ENCODE measurements at regions not wholly inside any gene's neighbourhood (a gene's known extent, or its start where the extent isn't known, plus 50 kb on each side); places are given as distances from the start of the nearest gene placed in this dataset.

GRCh38 chr5:60208716-60209115, 315.2 kb upstream of the PDE4D start:
- Histone ChIP-seq H3K4me3 (ENCODE audit: low read depth in 1 of 2, low read length in 2 of 2) (no peak overlapping the region), H3K27me3 (ENCODE audit: control insufficient read depth in 1 of 2, insufficient read depth in 2 of 2, low read length in 2 of 2) (no peaks in the 10 kb centered on the region), H3K9me3 (ENCODE audit: control insufficient read depth in 2 of 2, insufficient read depth in 1 of 2, low read depth in 1 of 2, low read length in 1 of 2) (no peaks in the 10 kb centered on the region), H3K4me1 (ENCODE audit: control insufficient read depth in 2 of 2, insufficient read depth in 2 of 2, low read length in 1 of 2) (no peaks in the 10 kb centered on the region), H3K36me3 (ENCODE audit: control insufficient read depth in 2 of 2, insufficient read depth in 2 of 2, low read length in 1 of 2) (no peaks in the 10 kb centered on the region), H3K27ac (ENCODE audit: low read depth in 2 of 2, low read length in 1 of 2) (no peak overlapping the region)
- WGBS, 2 donors: 65 to 77% methylated on average over 3 of the region's 3 CpGs

GRCh38 chr5:60207040-60207439, 313.5 kb upstream of the PDE4D start:
- Histone ChIP-seq H3K4me1 (ENCODE audit: control insufficient read depth in 2 of 2, insufficient read depth in 2 of 2, low read length in 1 of 2) (no peaks in the 10 kb centered on the region), H3K4me3 (ENCODE audit: low read depth in 1 of 2, low read length in 2 of 2) (no peak overlapping the region), H3K36me3 (ENCODE audit: control insufficient read depth in 2 of 2, insufficient read depth in 2 of 2, low read length in 1 of 2) (no peaks in the 10 kb centered on the region), H3K9me3 (ENCODE audit: control insufficient read depth in 2 of 2, insufficient read depth in 1 of 2, low read depth in 1 of 2, low read length in 1 of 2) (no peaks in the 10 kb centered on the region), H3K27ac (ENCODE audit: low read depth in 2 of 2, low read length in 1 of 2) (no peak overlapping the region), H3K27me3 (ENCODE audit: control insufficient read depth in 1 of 2, insufficient read depth in 2 of 2, low read length in 2 of 2) (no peaks in the 10 kb centered on the region)
- 50 to 54% methylated on average over 3 of the region's 3 CpGs for WGBS, 2 donors

DNA sequence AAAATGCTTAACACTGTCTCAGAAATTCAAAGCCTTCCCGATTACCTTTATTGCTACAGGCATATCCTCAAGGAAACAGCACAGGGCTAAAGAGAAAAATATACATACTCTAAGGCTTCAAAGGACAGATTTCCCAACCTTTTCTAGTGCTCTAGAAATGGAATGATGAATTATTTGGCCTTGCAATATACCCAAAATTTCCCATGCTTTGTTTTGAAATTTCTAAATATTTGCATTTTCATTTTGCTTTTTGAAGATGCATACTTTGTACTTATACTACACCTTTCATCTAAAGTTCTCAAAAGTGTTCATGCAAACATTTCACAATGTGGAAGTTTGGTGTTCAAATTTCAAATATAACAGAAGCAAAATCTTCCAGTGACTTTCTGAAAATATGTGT, 312.7 kb upstream of the PDE4D start:
- no peaks in the 10 kb centered on the region for H3K4me1 ChIP-seq (ENCODE audit: control insufficient read depth in 2 of 2, insufficient read depth in 2 of 2, low read length in 1 of 2)
- no peaks in the 10 kb centered on the region for H3K36me3 ChIP-seq (ENCODE audit: control insufficient read depth in 2 of 2, insufficient read depth in 2 of 2, low read length in 1 of 2)
- H3K27ac ChIP-seq (ENCODE audit: low read depth in 2 of 2, low read length in 1 of 2): no peak overlapping the region
- H3K4me3 ChIP-seq (ENCODE audit: low read depth in 1 of 2, low read length in 2 of 2): no peak overlapping the region
- WGBS, 2 donors: 66 to 79% methylated on average over 1 of the region's 1 CpG
- no peaks in the 10 kb centered on the region for H3K27me3 ChIP-seq (ENCODE audit: control insufficient read depth in 1 of 2, insufficient read depth in 2 of 2, low read length in 2 of 2)
- no peaks in the 10 kb centered on the region for H3K9me3 ChIP-seq (ENCODE audit: control insufficient read depth in 2 of 2, insufficient read depth in 1 of 2, low read depth in 1 of 2, low read length in 1 of 2)

DNA sequence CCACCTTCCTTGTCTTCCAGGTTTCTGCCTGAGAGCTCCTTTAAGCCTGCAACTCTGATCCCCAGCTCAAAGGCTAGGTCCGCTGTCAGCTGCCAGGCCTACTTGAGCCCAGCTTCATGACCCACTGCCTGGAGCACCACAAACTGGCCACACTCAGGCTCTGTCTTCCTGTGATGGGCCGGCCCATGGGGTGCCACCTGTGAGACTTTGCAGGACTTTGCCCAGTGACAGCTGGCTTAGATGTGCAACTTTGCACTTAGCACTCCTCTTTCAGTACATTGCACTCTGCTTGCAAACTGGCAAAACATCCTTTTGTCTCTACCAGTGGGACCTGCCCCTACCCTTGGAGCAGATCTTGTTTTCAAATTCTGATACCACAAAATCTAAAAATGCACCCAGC, 311.5 kb upstream of the PDE4D start:
- Histone ChIP-seq H3K4me3 (ENCODE audit: low read depth in 1 of 2, low read length in 2 of 2) (no peak overlapping the region), H3K27ac (ENCODE audit: low read depth in 2 of 2, low read length in 1 of 2) (no peak overlapping the region), H3K27me3 (ENCODE audit: control insufficient read depth in 1 of 2, insufficient read depth in 2 of 2, low read length in 2 of 2) (no peaks in the 10 kb centered on the region), H3K4me1 (ENCODE audit: control insufficient read depth in 2 of 2, insufficient read depth in 2 of 2, low read length in 1 of 2) (no peaks in the 10 kb centered on the region), H3K9me3 (ENCODE audit: control insufficient read depth in 2 of 2, insufficient read depth in 1 of 2, low read depth in 1 of 2, low read length in 1 of 2) (no peaks in the 10 kb centered on the region), H3K36me3 (ENCODE audit: control insufficient read depth in 2 of 2, insufficient read depth in 2 of 2, low read length in 1 of 2) (no peaks in the 10 kb centered on the region)
- 69 to 87% methylated on average over 2 of the region's 2 CpGs for WGBS, 2 donors

- no peak overlapping the region for H3K4me3 ChIP-seq (ENCODE audit: low read depth in 1 of 2, low read length in 2 of 2)
- WGBS, 2 donors: 35 to 56% methylated on average over 2 of the region's 2 CpGs
- H3K27me3 ChIP-seq (ENCODE audit: control insufficient read depth in 1 of 2, insufficient read depth in 2 of 2, low read length in 2 of 2): no peaks in the 10 kb centered on the region
Observed at GRCh38 chr5:60196385-60197113, 303.0 kb upstream of the PDE4D start.

GRCh38 chr5:60195551-60195950, 302.0 kb upstream of the PDE4D start:
- Histone ChIP-seq H3K4me3 (ENCODE audit: low read depth in 1 of 2, low read length in 2 of 2) (no peak overlapping the region), H3K27me3 (ENCODE audit: control insufficient read depth in 1 of 2, insufficient read depth in 2 of 2, low read length in 2 of 2) (no peaks in the 10 kb centered on the region), H3K4me1 (ENCODE audit: control insufficient read depth in 2 of 2, insufficient read depth in 2 of 2, low read length in 1 of 2) (no peaks in the 10 kb centered on the region), H3K36me3 (ENCODE audit: control insufficient read depth in 2 of 2, insufficient read depth in 2 of 2, low read length in 1 of 2) (no peaks in the 10 kb centered on the region), H3K27ac (ENCODE audit: low read depth in 2 of 2, low read length in 1 of 2) (no peak overlapping the region), H3K9me3 (ENCODE audit: control insufficient read depth in 2 of 2, insufficient read depth in 1 of 2, low read depth in 1 of 2, low read length in 1 of 2) (no peaks in the 10 kb centered on the region)
- 83 to 84% methylated on average over 6 of the region's 6 CpGs for WGBS, 2 donors

More at GRCh38 chr5:60196385-60197113, 303.0 kb upstream of the PDE4D start:
- H3K36me3 ChIP-seq (ENCODE audit: control insufficient read depth in 2 of 2, insufficient read depth in 2 of 2, low read length in 1 of 2): no peaks in the 10 kb centered on the region
- H3K9me3 ChIP-seq (ENCODE audit: control insufficient read depth in 2 of 2, insufficient read depth in 1 of 2, low read depth in 1 of 2, low read length in 1 of 2): no peaks in the 10 kb centered on the region
- H3K4me1 ChIP-seq (ENCODE audit: control insufficient read depth in 2 of 2, insufficient read depth in 2 of 2, low read length in 1 of 2): no peaks in the 10 kb centered on the region
- no peak overlapping the region for H3K27ac ChIP-seq (ENCODE audit: low read depth in 2 of 2, low read length in 1 of 2)

GRCh38 chr5:60195083-60195482, 301.6 kb upstream of the PDE4D start:
- no peak overlapping the region for H3K27ac ChIP-seq (ENCODE audit: low read depth in 2 of 2, low read length in 1 of 2)
- no peak overlapping the region for H3K4me3 ChIP-seq (ENCODE audit: low read depth in 1 of 2, low read length in 2 of 2)
- H3K9me3 ChIP-seq (ENCODE audit: control insufficient read depth in 2 of 2, insufficient read depth in 1 of 2, low read depth in 1 of 2, low read length in 1 of 2): no peaks in the 10 kb centered on the region
- H3K27me3 ChIP-seq (ENCODE audit: control insufficient read depth in 1 of 2, insufficient read depth in 2 of 2, low read length in 2 of 2): no peaks in the 10 kb centered on the region
- H3K36me3 ChIP-seq (ENCODE audit: control insufficient read depth in 2 of 2, insufficient read depth in 2 of 2, low read length in 1 of 2): no peaks in the 10 kb centered on the region
- WGBS, 2 donors: 84 to 90% methylated on average over 1 of the region's 1 CpG
- H3K4me1 ChIP-seq (ENCODE audit: control insufficient read depth in 2 of 2, insufficient read depth in 2 of 2, low read length in 1 of 2): no peaks in the 10 kb centered on the region

DNA sequence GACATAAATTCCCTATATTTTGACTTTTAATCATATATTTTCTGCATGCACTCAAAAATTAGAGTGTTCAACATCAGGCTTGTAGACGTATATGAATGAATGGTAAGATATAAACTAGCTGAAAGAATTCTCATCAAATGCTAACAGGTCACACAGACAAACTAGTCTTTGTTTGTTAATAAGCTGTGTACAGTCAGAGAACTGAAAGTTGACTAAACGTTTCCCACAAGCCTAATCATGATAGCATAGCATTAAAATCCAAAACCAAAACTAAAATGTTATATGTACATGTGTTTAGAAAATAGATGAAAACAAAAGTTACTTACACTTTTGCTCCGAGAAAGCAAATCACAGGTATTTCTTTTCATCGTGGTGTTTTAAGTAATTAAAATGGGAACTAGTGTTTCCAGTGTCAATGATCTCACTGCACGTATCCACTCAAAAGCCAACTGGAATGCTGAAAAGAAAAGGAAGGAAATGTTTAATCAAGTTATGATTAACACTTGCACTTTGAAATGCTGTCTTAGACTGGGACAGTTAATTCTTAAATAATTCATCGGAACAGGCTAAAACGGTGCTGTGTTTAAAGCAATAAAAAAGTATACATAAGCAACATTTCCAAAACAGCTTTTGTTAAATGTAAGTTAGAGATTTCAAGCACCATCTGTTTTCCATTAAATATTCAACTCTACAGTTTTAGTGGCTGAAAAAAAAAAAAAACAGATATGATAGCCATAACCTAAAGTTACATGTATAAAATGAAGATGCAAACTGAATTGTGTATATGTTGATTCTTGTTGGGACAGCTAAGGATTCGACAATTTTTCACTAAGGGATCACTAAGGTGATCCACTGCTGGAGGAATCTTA, 291.9 kb upstream of the PDE4D start:
- Histone ChIP-seq H3K4me3 (ENCODE audit: low read depth in 1 of 2, low read length in 2 of 2) (no peak overlapping the region), H3K27me3 (ENCODE audit: control insufficient read depth in 1 of 2, insufficient read depth in 2 of 2, low read length in 2 of 2) (no peaks in the 10 kb centered on the region), H3K27ac (ENCODE audit: low read depth in 2 of 2, low read length in 1 of 2) (no peak overlapping the region), H3K4me1 (ENCODE audit: control insufficient read depth in 2 of 2, insufficient read depth in 2 of 2, low read length in 1 of 2) (no peaks in the 10 kb centered on the region), H3K9me3 (ENCODE audit: control insufficient read depth in 2 of 2, insufficient read depth in 1 of 2, low read depth in 1 of 2, low read length in 1 of 2) (no peaks in the 10 kb centered on the region), H3K36me3 (ENCODE audit: control insufficient read depth in 2 of 2, insufficient read depth in 2 of 2, low read length in 1 of 2) (no peaks in the 10 kb centered on the region)
- WGBS, 2 donors: 36 to 41% methylated on average over 8 of the region's 8 CpGs

GRCh38 chr5:60184606-60185005, 291.1 kb upstream of the PDE4D start:
- Histone ChIP-seq H3K36me3 (ENCODE audit: control insufficient read depth in 2 of 2, insufficient read depth in 2 of 2, low read length in 1 of 2) (no peaks in the 10 kb centered on the region), H3K4me1 (ENCODE audit: control insufficient read depth in 2 of 2, insufficient read depth in 2 of 2, low read length in 1 of 2) (no peaks in the 10 kb centered on the region), H3K9me3 (ENCODE audit: control insufficient read depth in 2 of 2, insufficient read depth in 1 of 2, low read depth in 1 of 2, low read length in 1 of 2) (no peaks in the 10 kb centered on the region), H3K27me3 (ENCODE audit: control insufficient read depth in 1 of 2, insufficient read depth in 2 of 2, low read length in 2 of 2) (no peaks in the 10 kb centered on the region), H3K27ac (ENCODE audit: low read depth in 2 of 2, low read length in 1 of 2) (no peak overlapping the region), H3K4me3 (ENCODE audit: low read depth in 1 of 2, low read length in 2 of 2) (no peak overlapping the region)
- 72 to 78% methylated on average over 2 of the region's 2 CpGs for WGBS, 2 donors

All from esophagus (tissue), 2 donors.